RPMI7951 (cell line): ENCODE measurements at regions not wholly inside any gene's neighbourhood (a gene's known extent, or its start where the extent isn't known, plus 50 kb on each side); places are given as distances from the start of the nearest gene placed in this dataset.

Experiments
- DNase-seq: peaks from one replicate; pipeline ENCODE4 v3.0.0-alpha.2; 2012; ENCODE audit warnings: low read depth

DNA sequence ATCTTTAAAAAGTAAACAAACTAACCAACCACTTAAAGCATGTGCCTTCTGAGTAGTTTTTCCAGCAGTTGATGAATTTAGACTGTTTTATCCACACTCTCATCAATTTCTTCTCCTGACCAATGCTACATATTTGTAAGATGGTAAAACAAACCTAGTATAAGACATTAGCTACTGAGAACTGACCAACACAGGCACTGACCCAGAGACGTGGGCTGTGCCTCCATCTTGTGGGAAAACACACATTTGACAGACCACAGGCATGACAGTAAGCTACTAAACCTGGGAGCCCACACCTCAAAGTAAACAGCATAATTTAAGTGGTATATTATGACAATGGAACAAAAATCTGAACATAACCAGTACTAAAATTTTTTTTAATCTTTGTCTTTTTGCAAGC, 121.4 kb upstream of the NRSN1 start:
- no peak for DNase-seq

DNA sequence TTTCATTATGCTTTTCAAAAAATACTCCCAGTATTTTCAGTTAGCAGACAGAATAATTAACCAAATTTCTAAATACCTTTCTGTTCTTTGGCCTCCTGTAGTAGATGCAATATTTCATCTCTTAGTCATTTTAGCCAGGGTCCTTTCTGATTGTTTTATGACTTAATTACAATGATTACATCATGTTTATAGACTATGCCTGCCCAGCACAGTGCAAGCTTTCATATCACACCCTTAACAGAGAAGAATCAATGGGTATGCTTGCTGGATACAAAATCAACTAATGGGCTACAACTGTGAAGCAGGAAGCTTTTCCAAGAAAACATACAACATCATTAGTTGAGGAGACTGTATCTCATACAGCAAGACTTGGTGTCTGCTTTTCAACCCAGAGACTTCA, 119.8 kb upstream of the NRSN1 start:
- no peak for DNase-seq

DNA sequence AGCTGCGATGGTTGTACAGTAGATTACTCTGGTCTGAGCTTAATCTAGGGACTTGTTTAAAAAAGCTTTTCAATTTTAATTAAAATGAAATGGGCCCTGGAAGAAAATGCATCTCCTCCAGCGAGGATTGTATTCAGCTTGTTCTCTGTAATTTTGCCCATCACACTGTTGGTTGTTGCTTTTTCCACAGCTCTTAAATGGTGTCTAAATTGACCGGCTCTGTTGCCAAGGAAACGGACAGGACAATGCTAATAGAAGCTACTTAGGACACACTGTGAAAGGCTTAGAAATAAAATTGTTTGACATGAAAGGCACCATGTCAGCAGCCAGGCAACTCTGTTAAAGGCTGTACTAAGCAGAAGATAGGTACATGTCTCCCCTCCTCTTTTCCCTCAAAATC, 116.7 kb upstream of the NRSN1 start:
- no peak for DNase-seq

DNA sequence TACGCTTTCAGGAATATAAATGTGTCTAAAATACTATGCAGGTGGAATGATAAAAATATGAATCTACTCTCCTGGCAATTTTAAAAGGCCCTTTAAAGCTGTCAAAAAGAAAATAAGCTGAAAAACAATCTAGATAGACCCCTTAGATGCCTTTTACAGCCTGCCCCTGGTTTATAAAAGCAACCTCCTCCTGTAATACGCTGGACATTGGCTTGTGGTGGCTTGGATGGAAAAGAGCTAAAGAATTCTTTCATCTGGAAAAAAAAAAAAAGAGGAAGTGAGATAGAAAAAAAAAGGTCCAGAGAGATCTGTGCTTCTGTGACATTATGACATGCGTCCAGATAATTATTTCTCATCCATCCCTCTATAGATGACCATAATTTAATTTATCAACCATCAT, 115.9 kb upstream of the NRSN1 start:
- DNase-seq, result no peak

DNA sequence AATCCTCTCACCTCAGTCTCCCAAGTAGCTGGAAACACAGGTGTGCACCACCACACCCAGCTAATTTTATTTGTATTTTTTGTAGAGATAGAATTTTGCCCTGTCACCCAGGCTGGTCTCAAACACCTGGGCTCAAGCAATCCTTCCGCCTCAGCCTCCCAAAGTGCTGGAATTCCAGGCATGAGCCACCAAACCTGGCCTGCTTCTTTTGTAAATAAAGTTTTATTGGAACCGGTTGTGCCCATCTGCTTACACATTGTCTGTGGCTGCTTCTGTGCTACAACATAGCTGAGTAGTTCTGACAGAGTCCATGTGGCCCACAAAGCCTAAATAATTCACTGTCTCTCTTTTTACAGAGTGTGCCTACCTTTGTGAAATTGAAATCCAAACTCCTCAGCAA, 109.7 kb upstream of the NRSN1 start:
- no peak for DNase-seq

DNA sequence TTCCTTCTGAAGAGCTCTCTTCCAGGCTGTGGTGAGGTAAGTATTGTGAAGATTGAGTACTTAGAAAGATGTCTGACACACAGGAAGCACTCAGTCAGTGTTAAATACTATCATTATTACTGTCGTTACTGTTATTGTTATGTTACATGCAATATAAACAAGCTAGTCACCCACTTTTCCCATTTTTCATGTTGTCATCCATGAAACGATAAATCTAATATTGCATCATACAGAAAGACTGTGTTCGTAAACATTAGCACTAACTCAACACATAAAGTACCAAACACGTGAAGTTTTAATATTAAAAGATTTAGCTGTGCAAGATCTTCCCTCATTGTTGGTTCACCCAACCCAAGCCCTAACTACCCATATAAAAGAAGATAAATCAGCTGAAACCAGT, 109.2 kb upstream of the NRSN1 start:
- no peak for DNase-seq

DNA sequence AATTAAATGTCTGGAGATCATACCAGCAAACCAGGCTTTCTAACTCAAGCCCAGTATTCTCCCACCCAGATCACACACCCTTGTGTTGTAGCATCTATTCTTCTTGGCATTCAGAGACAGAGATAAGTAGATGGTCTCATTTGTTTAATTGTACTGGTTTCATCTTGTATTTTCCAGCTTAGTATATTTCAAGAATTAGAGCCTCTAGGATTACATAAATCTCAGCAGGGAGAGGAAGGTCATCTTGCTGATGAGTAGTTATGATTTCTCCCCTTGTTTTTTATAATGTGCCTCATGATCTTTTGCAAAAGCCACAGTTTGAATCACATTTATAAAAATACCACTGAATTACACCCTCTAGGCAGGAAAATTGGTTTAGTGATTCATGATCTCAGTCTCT, 106.6 kb upstream of the NRSN1 start:
- DNase-seq, result no peak

DNA sequence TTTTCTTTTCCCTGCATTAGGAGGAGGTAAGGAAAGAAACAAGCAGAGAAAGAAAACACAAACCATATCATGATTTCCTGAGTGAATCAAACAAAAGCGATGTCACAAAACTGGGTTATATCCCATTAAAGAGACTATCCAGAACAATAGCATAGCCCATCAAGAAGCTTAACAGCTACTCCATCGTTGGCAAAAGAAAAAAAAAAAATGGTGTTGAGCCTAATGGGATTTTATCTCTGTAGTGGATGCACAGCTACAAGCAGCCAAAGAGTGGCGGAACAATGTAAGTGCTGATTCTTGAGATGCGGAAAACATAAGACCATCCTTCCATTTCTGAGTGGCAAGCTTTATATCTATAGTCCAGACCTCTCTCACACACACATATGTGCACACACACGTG, 106.2 kb upstream of the NRSN1 start:
- no peak for DNase-seq

DNA sequence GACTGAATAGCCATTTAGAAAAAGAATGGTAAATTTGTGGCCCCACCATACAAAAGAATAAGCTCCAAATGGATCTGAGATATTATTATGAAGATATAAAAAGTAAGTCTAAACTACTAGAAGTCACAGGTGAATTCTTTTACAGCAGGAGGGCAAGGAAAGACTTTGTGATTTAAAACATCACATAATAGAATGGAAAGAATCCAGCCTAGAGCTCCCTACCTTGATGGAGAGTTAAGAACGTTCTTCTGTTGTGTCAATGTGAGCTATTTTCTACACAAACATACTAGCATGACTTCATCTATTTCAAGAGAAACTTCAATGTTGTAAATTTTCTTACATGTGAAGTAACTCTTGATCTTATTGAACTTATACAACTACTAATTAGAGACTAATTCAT, 100.0 kb upstream of the NRSN1 start:
- DNase-seq, result no peak

DNA sequence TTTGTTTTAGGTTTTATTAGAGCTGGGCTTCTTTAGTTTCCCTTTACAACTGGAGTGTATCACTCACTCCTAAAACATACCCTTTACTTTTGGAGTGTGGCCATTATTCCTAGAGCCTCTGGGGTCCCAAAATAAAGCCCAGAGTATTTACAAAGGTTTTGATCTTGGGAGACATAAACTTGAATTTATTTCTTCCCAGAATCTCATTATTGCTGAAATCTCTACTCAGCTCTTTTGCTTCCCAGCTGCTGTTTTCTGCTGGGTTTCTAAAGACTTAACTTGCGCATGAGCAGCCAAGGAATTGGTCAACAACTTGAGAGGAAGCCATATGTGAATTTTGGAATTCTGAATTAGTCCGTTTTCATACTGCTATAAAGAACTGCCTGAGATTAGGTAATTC, 94.5 kb upstream of the NRSN1 start:
- no peak for DNase-seq

DNA sequence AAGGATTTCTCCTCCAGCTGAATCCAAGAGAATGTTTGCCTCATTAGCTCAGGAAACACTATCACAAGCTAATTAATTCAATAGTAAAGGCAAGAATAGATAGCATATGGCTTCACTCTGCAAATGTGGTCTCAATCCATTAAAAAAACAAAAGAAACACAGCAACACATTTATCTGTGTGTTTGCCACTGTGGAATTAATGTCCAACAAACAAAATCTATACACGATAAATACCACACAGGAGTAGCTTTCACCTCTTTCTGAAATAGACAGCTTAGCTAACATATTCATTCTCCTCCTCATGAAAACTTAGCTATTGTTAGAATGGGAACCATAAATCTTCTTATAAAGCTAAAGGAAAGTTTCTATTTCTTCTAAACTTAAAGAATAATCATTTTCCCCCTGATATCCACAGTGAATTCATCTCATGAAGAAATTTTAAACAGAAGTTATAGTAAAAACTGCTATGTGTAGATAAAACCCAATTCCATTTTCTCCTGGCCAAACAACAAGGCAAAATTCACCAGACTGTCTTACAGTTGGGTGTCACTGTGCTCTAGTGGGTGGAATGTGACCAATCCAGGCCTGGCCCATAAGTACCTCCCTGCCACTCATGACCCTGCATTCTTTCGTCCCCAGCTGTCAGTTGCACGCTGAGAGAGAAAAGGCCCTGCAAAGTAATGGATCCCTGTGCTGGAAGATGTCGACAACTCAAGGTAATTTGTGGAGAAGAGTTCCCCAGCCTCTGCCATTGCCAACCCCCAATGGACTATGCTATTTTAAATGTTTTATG, 92.9 kb upstream of the NRSN1 start:
- DNase-seq, result no peak

DNA sequence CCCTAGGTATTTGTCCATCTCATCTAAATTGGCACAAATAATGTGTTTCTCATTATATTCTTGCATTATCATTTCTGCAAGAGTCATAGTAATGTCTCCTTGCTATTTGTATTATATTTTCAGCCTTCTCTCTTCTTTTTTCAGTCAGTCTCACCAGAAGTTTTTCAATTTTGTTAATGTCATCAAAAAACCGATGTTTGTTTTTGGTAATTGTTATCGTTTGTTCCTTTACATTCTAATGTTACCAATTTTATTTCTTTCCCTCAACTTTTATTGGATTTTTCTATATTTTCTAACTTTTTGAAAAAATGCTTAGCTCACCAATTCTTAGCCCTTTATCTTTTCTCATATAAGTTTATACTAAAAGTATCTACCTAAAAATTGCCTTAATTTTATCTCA, 82.2 kb upstream of the NRSN1 start:
- no peak for DNase-seq

DNA sequence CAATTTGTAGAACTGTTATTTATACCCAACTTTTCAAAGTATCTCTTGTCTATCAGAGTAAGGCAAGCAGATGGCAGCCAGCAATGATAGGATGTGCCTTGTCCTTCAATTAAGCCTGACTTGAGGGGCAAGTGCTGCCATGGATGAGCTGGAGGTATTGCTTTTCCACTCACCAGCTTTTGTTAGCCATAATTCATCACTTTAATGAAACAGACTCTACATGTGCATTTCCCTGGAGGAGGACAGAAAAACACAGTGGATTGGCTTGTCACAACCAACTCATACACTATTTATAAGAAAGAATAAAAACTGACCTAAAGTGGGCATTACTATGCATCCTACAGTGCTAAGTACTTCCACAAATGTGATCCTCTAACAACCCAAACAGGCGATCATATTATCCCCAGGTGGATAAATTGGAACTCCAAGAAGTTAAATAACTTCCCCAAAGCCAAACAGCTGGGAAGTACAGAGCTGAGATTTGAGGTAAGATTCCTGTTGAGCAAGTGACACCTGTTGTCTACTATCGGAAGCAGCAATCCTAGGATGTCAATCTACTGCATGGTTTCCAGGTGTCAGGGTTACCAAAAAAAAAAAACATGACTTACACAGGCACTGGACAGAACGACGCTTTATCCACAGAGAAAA, 73.9 kb upstream of the NRSN1 start:
- DNase-seq, result no peak

DNA sequence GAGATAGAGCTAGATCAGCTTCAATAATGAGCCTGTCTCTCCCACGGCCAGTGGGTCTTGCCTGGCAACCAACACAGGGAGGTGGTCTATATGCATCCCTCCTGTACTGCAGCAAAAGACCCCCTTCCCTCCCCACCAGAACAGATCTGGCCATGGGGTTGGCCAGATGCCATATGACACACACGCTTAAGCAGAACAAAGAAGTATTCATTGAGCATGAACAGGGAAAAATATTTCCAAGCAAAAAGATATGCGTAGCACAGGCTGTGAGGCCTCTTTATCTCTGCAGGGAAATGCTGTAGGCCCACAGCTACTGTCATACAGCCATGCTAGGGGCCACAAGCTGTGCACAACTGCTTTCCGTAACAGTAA, 73.4 kb upstream of the NRSN1 start:
- no peak for DNase-seq

DNA sequence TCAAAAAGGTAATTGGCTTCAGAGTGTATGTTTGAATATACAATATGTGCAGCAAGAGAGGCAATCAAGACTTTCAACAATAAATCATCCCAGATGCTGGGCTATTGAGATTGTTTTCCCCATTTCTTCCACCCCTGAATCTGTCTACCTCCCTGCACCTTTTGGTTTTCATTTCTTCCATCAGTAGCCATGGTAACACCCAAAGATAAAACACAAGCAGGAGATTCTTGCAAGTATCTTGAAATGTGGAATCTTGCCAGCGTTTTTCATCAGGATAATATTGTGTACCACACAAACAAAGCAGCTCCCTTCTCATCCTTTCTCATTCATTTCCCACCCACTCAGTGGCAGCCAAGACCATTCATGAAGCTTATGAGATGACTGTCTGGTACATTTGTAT, 73.0 kb upstream of the NRSN1 start:
- no peak for DNase-seq

DNA sequence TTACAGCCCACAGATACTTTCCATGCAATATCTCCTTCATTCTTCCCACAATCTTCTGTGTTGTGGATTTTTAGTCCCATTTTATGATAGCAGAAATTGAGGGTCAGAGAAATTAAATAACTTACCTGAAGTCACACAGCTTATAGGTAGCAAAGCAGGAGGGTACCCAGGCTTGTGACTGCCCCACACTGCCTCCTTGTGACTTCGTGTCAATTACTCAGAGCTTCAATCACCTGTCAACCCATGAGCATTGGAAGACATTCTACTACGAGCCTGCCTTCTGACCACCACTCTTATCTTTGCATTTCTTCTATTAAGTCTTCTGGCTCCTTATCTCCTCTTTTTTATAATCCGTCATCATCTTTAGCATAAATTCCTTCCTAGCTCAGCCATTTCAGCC, 71.6 kb upstream of the NRSN1 start:
- DNase-seq, result no peak

DNA sequence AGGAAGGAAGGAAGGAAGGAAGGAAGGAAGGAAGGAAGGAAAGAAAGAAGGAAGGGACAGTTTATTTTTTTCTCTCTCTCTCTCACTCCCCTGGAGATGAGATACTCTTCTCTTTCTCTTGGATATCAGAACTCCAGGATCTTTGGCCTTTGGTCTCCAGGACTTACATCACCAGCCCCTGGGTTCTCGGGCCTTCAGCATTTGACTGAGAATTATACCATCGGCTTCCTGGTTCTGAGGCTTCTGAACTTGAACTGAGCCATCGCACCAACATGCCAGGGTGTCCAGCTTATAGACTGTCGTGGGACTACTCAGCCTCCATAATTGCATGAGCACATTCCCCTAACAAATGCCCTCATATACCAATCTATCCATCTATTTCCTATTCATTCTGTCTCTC, 69.4 kb upstream of the NRSN1 start:
- no peak for DNase-seq

DNA sequence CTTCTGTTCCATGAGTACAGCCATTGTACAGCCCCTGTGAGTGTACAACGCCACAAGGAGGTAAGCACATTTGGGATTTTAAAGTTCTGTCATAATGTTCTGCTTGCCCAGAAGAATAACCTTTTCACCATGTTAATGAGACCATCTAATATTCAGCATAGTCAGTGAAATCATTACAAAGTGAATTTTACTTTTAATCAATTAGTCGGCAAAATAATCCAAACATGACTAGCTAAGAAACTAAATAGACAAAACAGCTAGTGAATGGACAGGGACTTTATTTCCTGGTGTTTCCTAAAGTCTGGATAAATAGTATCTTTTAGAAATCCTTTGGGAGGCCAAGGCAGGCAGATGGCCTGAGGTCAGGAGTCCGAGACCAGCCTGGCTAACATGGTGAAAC, 69.0 kb upstream of the NRSN1 start:
- DNase-seq, result no peak

DNA sequence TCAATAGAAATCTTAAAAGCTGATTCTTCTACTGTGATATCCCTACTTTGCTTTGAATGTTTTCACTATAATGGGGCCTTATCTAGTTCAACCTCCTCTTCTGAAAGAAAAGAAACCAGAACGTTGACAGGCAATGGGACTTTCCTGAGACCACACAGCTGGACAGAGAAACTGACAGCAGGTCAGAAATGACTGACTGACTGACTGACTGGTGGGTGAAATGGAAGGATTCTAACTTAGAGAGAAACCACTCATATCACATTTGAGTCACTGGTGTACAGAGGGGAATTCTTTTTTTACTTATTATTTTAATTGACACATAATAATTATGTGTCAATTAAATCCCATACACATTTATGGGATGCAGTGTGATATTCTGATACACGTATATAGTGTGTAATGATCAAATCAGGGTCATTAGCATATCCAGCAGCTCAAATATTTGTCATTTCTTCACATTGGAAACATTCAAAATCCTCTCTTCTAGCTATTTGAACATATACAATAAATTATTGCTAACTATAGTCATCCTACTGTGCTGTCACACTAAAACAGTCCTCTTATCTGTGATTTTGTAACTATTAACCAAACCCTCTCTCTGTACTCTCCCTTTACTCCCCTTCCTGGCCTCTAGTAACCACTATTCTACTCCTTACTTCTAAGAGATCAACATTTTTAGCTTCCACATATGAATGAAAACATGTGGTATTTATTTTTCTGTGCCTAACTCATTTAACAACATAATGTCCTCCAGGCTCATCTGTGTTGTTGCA, 64.8 kb upstream of the NRSN1 start:
- DNase-seq, result no peak

DNA sequence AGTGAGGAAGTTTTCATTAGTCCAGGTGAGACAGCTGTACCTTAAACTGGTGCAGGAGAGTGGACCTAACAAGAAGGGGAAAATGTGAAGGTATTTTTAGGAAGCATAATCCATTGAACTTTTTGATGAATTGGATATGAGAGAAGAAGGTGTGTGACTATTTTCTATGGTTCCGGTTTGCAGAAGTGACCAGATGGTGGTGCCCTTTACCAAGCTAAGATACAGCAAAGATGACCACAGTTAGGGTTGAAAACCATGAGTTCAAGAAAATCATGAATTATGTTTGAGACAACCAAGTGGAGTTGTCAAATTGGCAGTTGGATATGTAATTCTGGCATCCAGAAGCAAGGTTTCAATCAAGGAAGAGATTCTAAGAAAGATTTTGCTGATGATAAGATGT, 61.9 kb upstream of the NRSN1 start:
- no peak for DNase-seq

DNA sequence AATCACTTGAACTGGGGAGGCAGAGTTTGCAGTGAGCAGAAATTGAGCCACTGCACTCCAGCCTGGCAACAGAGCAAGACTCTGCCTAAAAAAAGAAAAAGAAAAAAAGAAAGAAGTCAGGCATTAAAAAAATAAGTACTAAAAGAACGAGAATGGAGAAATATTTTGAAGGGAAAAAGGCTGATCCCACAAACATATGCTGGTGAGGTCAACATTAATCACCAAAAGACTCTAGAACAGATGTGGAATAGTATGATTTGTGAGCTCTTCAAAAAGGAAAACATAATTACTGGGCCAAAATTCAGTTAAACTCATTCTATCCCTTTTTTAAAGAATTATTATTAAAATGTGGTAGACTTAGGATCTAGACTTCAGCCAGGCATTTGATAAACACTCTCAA, 61.2 kb upstream of the NRSN1 start:
- DNase-seq, result no peak

DNA sequence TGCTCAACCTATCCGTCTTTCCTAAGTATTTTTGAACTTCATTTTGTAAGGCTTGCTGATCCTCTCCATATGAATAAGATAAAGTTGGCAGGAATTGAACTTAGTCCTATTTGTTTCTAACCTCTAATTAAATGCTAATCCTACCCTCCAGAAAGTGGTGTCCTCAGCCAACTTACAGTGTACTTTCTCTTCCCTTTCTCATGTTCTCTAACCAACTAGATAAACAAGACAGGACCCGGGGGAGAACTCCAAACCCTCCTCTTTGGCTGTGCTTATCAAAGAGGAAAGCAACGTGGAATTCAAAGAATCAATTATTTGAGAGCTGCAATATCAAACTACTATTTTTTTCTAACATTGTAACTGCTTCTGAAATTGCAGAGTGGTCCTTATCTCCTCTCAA, 56.5 kb upstream of the NRSN1 start:
- DNase-seq, result no peak

DNA sequence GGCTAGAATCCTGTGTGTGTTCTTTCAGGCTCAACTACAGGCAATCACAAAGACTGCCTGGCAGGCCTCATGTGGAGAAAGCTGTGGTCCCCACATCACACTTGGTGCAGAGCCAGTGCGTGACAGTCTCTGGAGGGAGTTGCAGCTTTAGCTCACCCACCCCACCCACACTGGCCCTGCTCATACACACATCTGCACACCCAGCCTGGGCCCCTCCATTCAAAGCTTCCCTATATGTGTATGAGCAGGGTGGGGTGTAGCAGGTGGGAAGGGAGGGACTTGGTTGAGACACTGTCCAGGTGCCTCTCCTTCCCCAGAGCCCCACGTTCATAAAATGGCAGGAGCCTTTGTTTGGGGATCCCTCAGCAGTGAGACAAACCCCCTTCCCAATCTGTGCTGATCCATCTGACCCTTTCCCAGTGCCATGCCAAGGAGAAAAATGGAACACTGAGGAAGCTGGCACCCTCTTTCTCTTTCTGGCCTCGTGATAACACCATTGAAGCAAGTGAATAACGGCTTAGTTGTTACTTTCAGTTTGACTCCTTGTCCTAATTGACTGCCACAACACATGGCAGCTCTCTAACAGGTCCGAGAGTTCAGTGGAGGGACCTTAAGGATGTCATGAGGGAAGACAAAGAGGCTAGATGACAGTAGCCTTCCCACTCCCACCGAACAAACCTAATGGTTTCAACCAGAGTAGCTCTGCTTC, 53.8 kb upstream of the NRSN1 start:
- DNase-seq, result no peak
